Ovary (tissue), 7 donors: ENCODE measurements at regions not wholly inside any gene's neighbourhood (a gene's known extent, or its start where the extent isn't known, plus 50 kb on each side); places are given as distances from the start of the nearest gene placed in this dataset.

ENCODE experiments used
- DNase-seq, 5 donors: peaks; one replicate each; pipeline ENCODE4 v3.0.0-alpha.2; 2019 to 2020
- H3K27ac ChIP-seq, 2 donors: fragments of 200-600 bp; one replicate each; pipeline versions ENCODE4 v1.5.1 to v1.8.0; 2019 to 2022
- H3K27me3 ChIP-seq: fragments of 200-600 bp; one replicate; pipeline ENCODE4 v1.8.0; 2022
- H3K36me3 ChIP-seq: fragments of 200-600 bp; sonication (generic); one replicate; pipeline ENCODE4 v1.5.1; 2019
- H3K4me1 ChIP-seq: one replicate; pipeline ENCODE4 v1.8.1; 2013; ENCODE audit warnings: mild to moderate bottlenecking, moderate library complexity; ENCODE audit not compliant: insufficient read depth
- H3K4me3 ChIP-seq: fragments of 200-600 bp; sonication (generic); one replicate; pipeline ENCODE4 v1.5.1; 2017
- H3K9me3 ChIP-seq, 2 donors: fragments of 200-600 bp in 1 of 2; sonication (generic) in 1 of 2; one replicate each; pipeline versions ENCODE4 v1.5.1 to v1.8.1; 2013 to 2019; ENCODE audit warnings: mild to moderate bottlenecking in 1 of 2, moderate library complexity in 1 of 2
- EP300 ChIP-seq: sonication (generic); formaldehyde crosslinking; IDR thresholded peaks from one replicate; pipeline ENCODE4 v1.6.1; 2017; ENCODE audit warnings: antibody characterized with exemption
- POLR2A ChIP-seq: fragments of 450-650 bp; IDR thresholded peaks from one replicate; pipeline ENCODE4 v1.6.1; 2017; ENCODE audit warnings: antibody characterized with exemption, mild to moderate bottlenecking, moderate library complexity
- WGBS, 3 donors: extraction: QIAGEN DNeasy Blood & Tissue Kit in 1 of 3; methylation state at CpG; one replicate each; pipeline versions ENCODE4 v1.1.5 to v1.1.7; 2013 to 2017; 5-methylcytosine and 5-hydroxymethylcytosine counted together
- intact Hi-C, 4 donors: fragments of 100-400 bp; cut with DNase I; formaldehyde crosslinking; loops; one replicate each; pipeline versions ENCODE4 v1.11.0 to v1.15.1; 2022 to 2023
- TF ChIP-seq, protein P1 (sequence below), 3 donors: fragments of 450-650 bp in 2 of 3; fragments of 200-600 bp in 1 of 3; IDR thresholded peaks; one replicate each; pipeline versions ENCODE4 v1.5.1 to v1.8.0; 2016 to 2022; ENCODE audit warnings: antibody characterized with exemption in 3 of 3, mild to moderate bottlenecking in 1 of 3
- donor health status: DM: no; HTN: no; CAD: no; lungs with moderate emphysema.
- donor health status: DM: no; HTN: no; CAD: no.
- donor health status: Bipolar disorder and iron deficiency.
- donor health status: DM: no; HTN: no; CAD: no.
- donor health status: DM: yes; HTN: yes; CAD: no.

DNA sequence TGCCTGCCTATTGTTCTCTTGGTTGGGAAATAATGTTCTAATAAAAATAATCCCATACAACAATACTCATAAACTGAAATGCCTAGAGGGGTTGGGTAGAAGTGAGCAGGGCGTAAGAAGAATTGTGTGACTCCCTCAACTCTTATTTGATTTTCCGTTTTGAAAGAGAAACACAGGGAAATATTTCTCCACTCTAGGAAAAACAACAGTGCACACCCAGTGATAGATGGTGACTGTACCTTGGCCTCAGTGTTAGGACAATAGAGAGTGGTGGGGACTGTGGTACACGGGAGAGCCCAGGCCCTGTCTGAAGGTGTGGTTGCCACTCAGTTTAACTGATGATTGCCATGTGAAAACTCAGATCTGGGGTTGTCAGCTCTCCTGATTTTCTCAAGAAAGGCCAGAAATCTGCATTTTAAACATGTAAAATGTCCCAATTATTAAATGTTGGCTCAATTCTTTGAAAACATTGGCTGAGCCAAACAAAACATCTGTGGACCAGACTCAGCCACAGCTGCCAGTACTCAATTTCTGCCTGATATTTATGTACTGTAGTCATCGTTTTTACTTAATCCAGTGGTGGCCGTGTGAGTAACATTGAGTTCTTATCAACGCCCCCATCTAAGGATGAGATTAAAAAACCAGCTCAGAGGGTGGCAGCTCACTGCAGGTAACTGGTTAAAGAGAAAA is 103.8 kb upstream of the ZNF618 start:
- peaks cover 8% of the 10 kb centered on the region for H3K4me1 ChIP-seq
- H3K27ac ChIP-seq, result no peak overlapping the region
- intact Hi-C loops, result no loop called here
- no peaks in the 10 kb centered on the region for H3K27me3 ChIP-seq
- DNase-seq, result peak in 1 of 5 donors; percentile 28
- H3K9me3 ChIP-seq, result no peaks in the 10 kb centered on the region
- 7 to 15% (median 10%) methylated on average over 6 of the region's 6 CpGs for WGBS, 3 donors
- no peak overlapping the region for H3K4me3 ChIP-seq
- TF ChIP-seq EP300, result no peak
- no peaks in the 10 kb centered on the region for H3K36me3 ChIP-seq

DNA sequence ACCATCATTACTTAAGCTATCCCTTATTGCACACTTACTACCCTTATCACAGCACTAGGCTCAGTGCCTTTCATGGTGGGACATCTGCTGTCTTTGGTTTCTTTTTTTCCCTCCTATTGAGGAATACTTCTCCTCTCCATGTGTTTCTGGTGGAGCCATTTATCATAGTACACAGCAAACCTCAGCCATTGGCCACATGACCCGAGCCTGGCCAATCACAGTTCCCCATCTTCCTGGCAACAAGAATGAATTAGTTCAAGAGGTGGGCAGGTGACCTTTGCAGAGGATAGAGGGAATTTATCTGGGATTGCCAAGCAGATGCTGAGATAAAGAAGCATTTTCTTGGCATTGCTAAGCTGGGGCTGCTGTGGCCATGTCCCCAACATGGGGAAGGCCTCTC is 101.1 kb upstream of the ZNF618 start:
- no peaks in the 10 kb centered on the region for H3K27me3 ChIP-seq
- no peak for DNase-seq
- H3K4me1 ChIP-seq, result peaks cover 8% of the 10 kb centered on the region
- no peaks in the 10 kb centered on the region for H3K9me3 ChIP-seq
- 88 to 100% (median 98%) methylated on average over 1 of the region's 1 CpG for WGBS, 3 donors
- H3K36me3 ChIP-seq, result no peaks in the 10 kb centered on the region
- H3K27ac ChIP-seq, result no peak overlapping the region
- intact Hi-C loops, result no loop called here
- H3K4me3 ChIP-seq, result no peak overlapping the region
- no peak for TF ChIP-seq EP300
- TF ChIP-seq, protein P1, sequence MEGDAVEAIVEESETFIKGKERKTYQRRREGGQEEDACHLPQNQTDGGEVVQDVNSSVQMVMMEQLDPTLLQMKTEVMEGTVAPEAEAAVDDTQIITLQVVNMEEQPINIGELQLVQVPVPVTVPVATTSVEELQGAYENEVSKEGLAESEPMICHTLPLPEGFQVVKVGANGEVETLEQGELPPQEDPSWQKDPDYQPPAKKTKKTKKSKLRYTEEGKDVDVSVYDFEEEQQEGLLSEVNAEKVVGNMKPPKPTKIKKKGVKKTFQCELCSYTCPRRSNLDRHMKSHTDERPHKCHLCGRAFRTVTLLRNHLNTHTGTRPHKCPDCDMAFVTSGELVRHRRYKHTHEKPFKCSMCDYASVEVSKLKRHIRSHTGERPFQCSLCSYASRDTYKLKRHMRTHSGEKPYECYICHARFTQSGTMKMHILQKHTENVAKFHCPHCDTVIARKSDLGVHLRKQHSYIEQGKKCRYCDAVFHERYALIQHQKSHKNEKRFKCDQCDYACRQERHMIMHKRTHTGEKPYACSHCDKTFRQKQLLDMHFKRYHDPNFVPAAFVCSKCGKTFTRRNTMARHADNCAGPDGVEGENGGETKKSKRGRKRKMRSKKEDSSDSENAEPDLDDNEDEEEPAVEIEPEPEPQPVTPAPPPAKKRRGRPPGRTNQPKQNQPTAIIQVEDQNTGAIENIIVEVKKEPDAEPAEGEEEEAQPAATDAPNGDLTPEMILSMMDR (IDR thresholded peaks at IDR 0.05), result no peak
- TF ChIP-seq POLR2A, result no peak

DNA sequence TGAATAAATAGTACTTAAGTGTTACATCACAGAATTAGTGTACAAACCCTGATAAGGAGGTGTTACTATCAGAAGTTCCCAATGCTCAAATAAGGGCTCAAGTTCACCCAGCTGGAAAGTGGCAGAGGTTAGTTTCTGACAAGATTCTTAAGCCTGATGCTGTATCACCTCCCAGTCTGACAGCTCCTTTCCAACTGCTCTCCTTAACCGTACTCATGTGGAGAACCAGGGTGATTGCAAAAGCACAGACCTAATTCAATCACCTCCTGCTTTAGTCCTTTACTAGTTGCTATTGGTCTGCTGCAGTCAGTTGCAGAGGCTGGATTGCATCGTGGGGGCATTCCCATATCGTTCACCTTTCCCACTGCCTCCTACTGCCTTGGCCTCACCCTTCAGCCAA is 100.4 kb upstream of the ZNF618 start:
- Histone ChIP-seq H3K27ac (no peak overlapping the region), H3K4me1 (peaks cover 6% of the 10 kb centered on the region), H3K9me3 (no peaks in the 10 kb centered on the region), H3K36me3 (no peaks in the 10 kb centered on the region), H3K4me3 (no peak overlapping the region), H3K27me3 (no peaks in the 10 kb centered on the region)
- intact Hi-C loops, result no loop called here
- 17 to 23% (median 23%) methylated on average over 3 of the region's 3 CpGs for WGBS, 3 donors
- DNase-seq, result no peak
- TF ChIP-seq EP300, result no peak
- TF ChIP-seq POLR2A, result no peak
- TF ChIP-seq, protein P1 (IDR thresholded peaks at IDR 0.05), result no peak

DNA sequence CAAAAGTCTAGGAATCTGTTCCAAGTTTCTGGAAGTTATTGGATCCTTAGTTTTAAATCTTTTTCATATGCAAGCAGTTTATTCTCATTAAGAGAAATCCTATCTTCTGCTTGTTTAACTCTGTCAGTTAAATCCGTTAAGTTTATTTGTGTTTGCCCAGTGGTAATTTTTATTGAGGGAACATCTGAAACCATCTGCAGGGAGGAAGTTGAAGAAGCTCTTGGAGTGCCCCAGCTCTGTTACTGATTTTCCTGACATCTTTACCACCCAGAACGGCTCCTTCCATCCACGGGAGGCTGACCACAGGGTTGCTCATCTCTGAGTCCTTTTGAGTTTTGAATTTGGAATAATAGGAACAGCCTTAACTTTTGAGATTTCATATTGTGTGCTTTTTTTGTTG is 99.9 kb upstream of the ZNF618 start:
- no peak for TF ChIP-seq EP300
- TF ChIP-seq, protein P1 (IDR thresholded peaks at IDR 0.05), result no peak
- Histone ChIP-seq H3K36me3 (no peaks in the 10 kb centered on the region), H3K9me3 (no peaks in the 10 kb centered on the region), H3K4me1 (peaks cover 5% of the 10 kb centered on the region), H3K27ac (no peak overlapping the region), H3K27me3 (no peaks in the 10 kb centered on the region), H3K4me3 (no peak overlapping the region)
- WGBS, 3 donors, result 15 to 22% (median 19%) methylated on average over 3 of the region's 3 CpGs
- intact Hi-C loops, result no loop called here
- no peak for DNase-seq

DNA sequence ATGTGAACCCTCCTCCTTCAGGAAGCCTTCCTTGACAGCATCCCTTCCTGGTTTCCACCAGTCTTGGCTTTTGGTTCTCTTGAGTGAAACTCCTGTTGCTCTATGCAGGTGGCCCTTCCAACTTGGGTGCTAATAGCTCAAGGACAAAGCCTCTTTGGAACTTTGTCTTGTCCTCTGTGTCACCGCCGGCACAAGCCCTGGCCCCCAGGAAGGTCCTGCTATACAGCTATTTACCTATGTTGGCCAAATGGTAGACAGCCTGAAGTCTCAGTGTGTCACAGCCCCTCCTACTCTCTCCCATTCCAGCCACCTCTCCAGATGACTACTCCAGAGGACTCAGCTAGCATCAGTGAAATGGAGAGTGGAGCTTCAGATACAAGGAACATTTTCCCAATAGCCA is 94.7 kb upstream of the ZNF618 start:
- DNase-seq, result no peak
- Histone ChIP-seq H3K4me1 (no peaks in the 10 kb centered on the region), H3K36me3 (no peaks in the 10 kb centered on the region), H3K27me3 (no peaks in the 10 kb centered on the region), H3K27ac (no peak overlapping the region), H3K4me3 (no peak overlapping the region), H3K9me3 (no peaks in the 10 kb centered on the region)
- WGBS, 3 donors, result 93 to 98% (median 95%) methylated on average over 2 of the region's 2 CpGs
- intact Hi-C loops, result no loop called here
- TF ChIP-seq, protein P1 (IDR thresholded peaks at IDR 0.05), result no peak
- TF ChIP-seq POLR2A, result no peak
- TF ChIP-seq EP300, result no peak
